ENCODE measurements at regions not wholly inside any gene's neighbourhood (a gene's known extent, or its start where the extent isn't known, plus 50 kb on each side); places are given as distances from the start of the nearest gene placed in this dataset.

DNA sequence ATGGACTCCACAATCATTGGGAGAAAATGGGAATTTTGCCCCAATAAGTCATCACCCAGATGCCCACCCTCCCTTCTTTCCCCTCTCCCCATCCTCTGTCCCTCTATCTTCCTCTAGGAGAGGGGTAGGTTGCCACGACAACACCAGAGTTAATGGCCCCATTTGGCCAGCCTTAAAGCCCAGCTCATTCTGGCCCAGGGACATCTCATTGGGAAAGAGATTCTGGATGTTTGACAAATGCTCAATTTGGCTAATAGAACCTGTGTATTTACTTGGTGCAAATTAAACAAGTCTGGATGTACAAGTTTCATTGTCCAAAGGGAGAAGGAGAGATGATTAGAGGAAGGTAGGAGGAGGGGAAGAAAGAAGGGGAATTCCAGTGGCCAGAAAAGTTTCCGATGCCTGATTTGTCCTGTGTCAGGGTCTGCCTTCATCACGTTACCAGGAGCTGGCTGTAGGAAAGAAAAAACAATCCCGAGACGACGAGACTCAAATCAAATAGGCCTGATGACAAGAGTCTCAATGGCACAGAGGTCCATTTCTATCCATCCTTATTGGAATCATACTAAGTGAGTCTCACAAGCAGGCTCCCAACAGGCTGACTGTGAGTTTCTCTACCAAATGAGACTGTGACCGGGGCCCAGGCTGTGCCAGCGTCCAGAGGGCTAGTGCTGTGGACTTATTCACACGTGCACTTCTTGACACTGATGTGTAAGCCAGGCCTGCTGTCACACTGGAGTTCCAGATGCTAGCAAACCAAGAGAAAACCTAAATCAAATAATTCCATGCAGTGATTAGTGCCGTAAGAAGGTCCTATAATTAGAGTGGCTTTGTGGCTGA lies 265.2 kb upstream of the APCDD1 start:
- Histone ChIP-seq H3K27me3 (ENCODE audit: control insufficient read depth in 2 of 2, insufficient read depth in 2 of 2, low read length in 2 of 2) (no peaks in the 10 kb centered on the region), H3K4me3 (ENCODE audit: low read length) (no peak overlapping the region), H3K27ac (ENCODE audit: low read depth, low read length) (no peak overlapping the region), H3K9me3 (ENCODE audit: control insufficient read depth in 2 of 3, low read length in 3 of 3) (no peaks in the 10 kb centered on the region), H3K36me3 (ENCODE audit: control insufficient read depth in 2 of 3, insufficient read depth in 3 of 3, low read length in 3 of 3) (no peaks in the 10 kb centered on the region), H3K4me1 (ENCODE audit: control insufficient read depth in 2 of 2, insufficient read depth in 2 of 2, low read length in 2 of 2) (no peaks in the 10 kb centered on the region)
- Mint-ChIP-seq H3K4me1 (peaks cover 0 to 2% (median 0%) of the 10 kb centered on the region in 7 donors), H3K9me3 (peaks cover 0 to 14% (median 5%) of the 10 kb centered on the region in 11 donors), H3K27ac (no peak overlapping the region), H3K36me3 (peaks cover 0 to 4% (median 0%) of the 10 kb centered on the region in 5 donors), H3K4me3 (no peak overlapping the region), H3K27me3 (peaks cover 3 to 23% (median 8%) of the 10 kb centered on the region in 5 donors)
- CTCF ChIA-PET, result no interaction called here
- POLR2A ChIA-PET, result no interaction called here
- intact Hi-C loops (cut with micrococcal nuclease), result no loop called here
- DNase-seq, result no peak
- ATAC-seq, result no peak

- Histone ChIP-seq H3K9me3 (ENCODE audit: control insufficient read depth in 2 of 3, low read length in 3 of 3) (no peaks in the 10 kb centered on the region), H3K36me3 (ENCODE audit: control insufficient read depth in 2 of 3, insufficient read depth in 3 of 3, low read length in 3 of 3) (no peaks in the 10 kb centered on the region), H3K4me1 (ENCODE audit: control insufficient read depth in 2 of 2, insufficient read depth in 2 of 2, low read length in 2 of 2) (no peaks in the 10 kb centered on the region), H3K27me3 (ENCODE audit: control insufficient read depth in 2 of 2, insufficient read depth in 2 of 2, low read length in 2 of 2) (no peaks in the 10 kb centered on the region), H3K4me3 (ENCODE audit: low read length) (no peak overlapping the region), H3K27ac (ENCODE audit: low read depth, low read length) (no peak overlapping the region)
- Mint-ChIP-seq H3K9me3 (peaks cover 0 to 5% (median 0%) of the 10 kb centered on the region in 11 donors), H3K4me1 (peaks cover 0 to 2% (median 0%) of the 10 kb centered on the region in 7 donors), H3K36me3 (no peaks in the 10 kb centered on the region), H3K4me3 (no peak overlapping the region), H3K27ac (no peak overlapping the region), H3K27me3 (peaks cover 3 to 18% (median 5%) of the 10 kb centered on the region in 5 donors)
- ChIA-PET CTCF (no interaction called here), POLR2A (no interaction called here)
- DNase-seq (no peak), ATAC-seq (no peak)
- intact Hi-C loops (cut with micrococcal nuclease), result no loop called here
These were observed 263.9 kb upstream of the APCDD1 start for GRCh38 chr18:10190564-10190963.

DNA sequence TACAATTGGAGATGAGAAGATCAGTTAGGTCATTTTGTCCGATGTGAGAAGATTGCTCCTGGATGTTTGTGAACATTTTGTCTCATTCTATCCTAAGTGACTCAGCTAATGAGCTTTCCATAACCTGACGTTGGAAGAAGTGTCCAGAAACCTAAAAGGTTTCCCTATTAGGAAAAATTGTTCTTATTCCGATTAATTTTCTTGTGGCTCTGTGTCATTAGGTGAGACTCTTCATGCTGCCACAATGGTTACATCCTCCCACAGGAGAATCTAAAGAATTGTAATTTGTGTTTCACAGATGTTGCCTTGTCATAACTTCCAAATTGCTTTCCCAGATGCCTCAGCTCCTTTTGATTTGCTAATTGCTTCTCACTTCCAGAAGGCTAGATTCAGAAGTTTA lies 261.0 kb upstream of the APCDD1 start:
- Mint-ChIP-seq H3K4me1 (peaks cover 0 to 2% (median 0%) of the 10 kb centered on the region in 7 donors), H3K27me3 (peaks cover 0 to 10% (median under 1%) of the 10 kb centered on the region in 5 donors), H3K36me3 (no peaks in the 10 kb centered on the region), H3K4me3 (no peak overlapping the region), H3K9me3 (no peaks in the 10 kb centered on the region), H3K27ac (no peak overlapping the region)
- no peaks in the 10 kb centered on the region for H3K36me3 ChIP-seq (ENCODE audit: control insufficient read depth in 2 of 3, insufficient read depth in 3 of 3, low read length in 3 of 3)
- H3K27ac ChIP-seq (ENCODE audit: low read depth, low read length), result no peak overlapping the region
- ChIA-PET POLR2A (no interaction called here), CTCF (no interaction called here)
- no peaks in the 10 kb centered on the region for H3K9me3 ChIP-seq (ENCODE audit: control insufficient read depth in 2 of 3, low read length in 3 of 3)
- ATAC-seq, result no peak
- intact Hi-C loops (cut with micrococcal nuclease), result no loop called here
- H3K27me3 ChIP-seq (ENCODE audit: control insufficient read depth in 2 of 2, insufficient read depth in 2 of 2, low read length in 2 of 2), result no peaks in the 10 kb centered on the region
- H3K4me1 ChIP-seq (ENCODE audit: control insufficient read depth in 2 of 2, insufficient read depth in 2 of 2, low read length in 2 of 2), result no peaks in the 10 kb centered on the region
- no peak for DNase-seq
- no peak overlapping the region for H3K4me3 ChIP-seq (ENCODE audit: low read length)

DNA sequence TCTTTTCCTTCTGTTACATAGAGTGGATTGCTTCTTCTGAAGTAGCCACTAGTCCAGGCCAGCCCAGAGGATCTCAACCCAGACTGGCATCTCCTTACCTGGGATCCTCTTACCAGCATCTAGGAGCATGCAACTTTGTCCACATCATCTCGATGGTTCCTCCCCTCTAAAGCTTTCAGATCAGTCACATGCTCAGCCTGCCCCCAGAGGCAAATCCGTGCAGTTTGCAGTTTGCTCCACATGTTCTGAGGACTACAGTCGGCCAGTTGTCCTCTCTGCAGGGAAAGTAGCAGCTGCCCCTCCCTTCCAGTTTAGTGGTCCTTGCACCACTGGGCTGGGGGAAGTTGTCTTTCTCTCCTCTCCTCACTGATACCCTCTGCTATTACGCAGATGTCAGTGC lies 259.8 kb upstream of the APCDD1 start:
- ChIA-PET POLR2A (no interaction called here), CTCF (no interaction called here)
- no peak for DNase-seq
- no peaks in the 10 kb centered on the region for H3K36me3 Mint-ChIP-seq
- no peak overlapping the region for H3K4me3 ChIP-seq (ENCODE audit: low read length)
- intact Hi-C loops (cut with micrococcal nuclease), result no loop called here
- no peak overlapping the region for H3K27ac ChIP-seq (ENCODE audit: low read depth, low read length)
- H3K27ac Mint-ChIP-seq, result no peak overlapping the region
- H3K27me3 Mint-ChIP-seq, result peaks cover 0 to 7% (median 3%) of the 10 kb centered on the region in 5 donors
- H3K9me3 ChIP-seq (ENCODE audit: control insufficient read depth in 2 of 3, low read length in 3 of 3), result no peaks in the 10 kb centered on the region
- no peak overlapping the region for H3K4me3 Mint-ChIP-seq
- H3K4me1 Mint-ChIP-seq, result peaks cover 0 to 2% (median 0%) of the 10 kb centered on the region in 7 donors
- no peaks in the 10 kb centered on the region for H3K27me3 ChIP-seq (ENCODE audit: control insufficient read depth in 2 of 2, insufficient read depth in 2 of 2, low read length in 2 of 2)
- H3K9me3 Mint-ChIP-seq, result no peaks in the 10 kb centered on the region
- H3K36me3 ChIP-seq (ENCODE audit: control insufficient read depth in 2 of 3, insufficient read depth in 3 of 3, low read length in 3 of 3), result no peaks in the 10 kb centered on the region
- no peak for ATAC-seq
- H3K4me1 ChIP-seq (ENCODE audit: control insufficient read depth in 2 of 2, insufficient read depth in 2 of 2, low read length in 2 of 2), result no peaks in the 10 kb centered on the region

GRCh38 chr18:10195529-10195928 lies 258.9 kb upstream of the APCDD1 start:
- peaks cover 0 to 6% (median 3%) of the 10 kb centered on the region in 5 donors for H3K27me3 Mint-ChIP-seq
- intact Hi-C loops (cut with micrococcal nuclease), result no loop called here
- Histone ChIP-seq H3K36me3 (ENCODE audit: control insufficient read depth in 2 of 3, insufficient read depth in 3 of 3, low read length in 3 of 3) (no peaks in the 10 kb centered on the region), H3K4me1 (ENCODE audit: control insufficient read depth in 2 of 2, insufficient read depth in 2 of 2, low read length in 2 of 2) (no peaks in the 10 kb centered on the region), H3K9me3 (ENCODE audit: control insufficient read depth in 2 of 3, low read length in 3 of 3) (no peaks in the 10 kb centered on the region), H3K4me3 (ENCODE audit: low read length) (no peak overlapping the region), H3K27ac (ENCODE audit: low read depth, low read length) (no peak overlapping the region), H3K27me3 (ENCODE audit: control insufficient read depth in 2 of 2, insufficient read depth in 2 of 2, low read length in 2 of 2) (no peaks in the 10 kb centered on the region)
- no peaks in the 10 kb centered on the region for H3K36me3 Mint-ChIP-seq
- CTCF ChIA-PET, result no interaction called here
- H3K4me3 Mint-ChIP-seq, result no peak overlapping the region
- DNase-seq (no peak), ATAC-seq (no peak)
- peaks cover 0 to 2% (median 0%) of the 10 kb centered on the region in 7 donors for H3K4me1 Mint-ChIP-seq
- no peaks in the 10 kb centered on the region for H3K9me3 Mint-ChIP-seq
- POLR2A ChIA-PET, result no interaction called here
- H3K27ac Mint-ChIP-seq, result no peak overlapping the region

GRCh38 chr18:10197097-10197496 lies 257.3 kb upstream of the APCDD1 start:
- H3K36me3 ChIP-seq (ENCODE audit: control insufficient read depth in 2 of 3, insufficient read depth in 3 of 3, low read length in 3 of 3), result no peaks in the 10 kb centered on the region
- ATAC-seq (no peak), DNase-seq (no peak)
- no peaks in the 10 kb centered on the region for H3K36me3 Mint-ChIP-seq
- H3K4me1 ChIP-seq (ENCODE audit: control insufficient read depth in 2 of 2, insufficient read depth in 2 of 2, low read length in 2 of 2), result no peaks in the 10 kb centered on the region
- H3K4me3 ChIP-seq (ENCODE audit: low read length), result no peak overlapping the region
- H3K27ac ChIP-seq (ENCODE audit: low read depth, low read length), result no peak overlapping the region
- peaks cover 0 to 6% (median 3%) of the 10 kb centered on the region in 5 donors for H3K27me3 Mint-ChIP-seq
- H3K4me3 Mint-ChIP-seq, result no peak overlapping the region
- H3K27ac Mint-ChIP-seq, result no peak overlapping the region
- CTCF ChIA-PET, result no interaction called here
- peaks cover 0 to 4% (median 0%) of the 10 kb centered on the region in 11 donors for H3K9me3 Mint-ChIP-seq
- POLR2A ChIA-PET, result no interaction called here
- no peaks in the 10 kb centered on the region for H3K27me3 ChIP-seq (ENCODE audit: control insufficient read depth in 2 of 2, insufficient read depth in 2 of 2, low read length in 2 of 2)
- intact Hi-C loops (cut with micrococcal nuclease), result no loop called here
- H3K9me3 ChIP-seq (ENCODE audit: control insufficient read depth in 2 of 3, low read length in 3 of 3), result no peaks in the 10 kb centered on the region
- peaks cover 0 to under 1% (median 0%) of the 10 kb centered on the region in 7 donors for H3K4me1 Mint-ChIP-seq

- Histone ChIP-seq H3K36me3 (ENCODE audit: control insufficient read depth in 2 of 3, insufficient read depth in 3 of 3, low read length in 3 of 3) (no peaks in the 10 kb centered on the region), H3K4me1 (ENCODE audit: control insufficient read depth in 2 of 2, insufficient read depth in 2 of 2, low read length in 2 of 2) (no peaks in the 10 kb centered on the region), H3K4me3 (ENCODE audit: low read length) (no peak overlapping the region), H3K27ac (ENCODE audit: low read depth, low read length) (no peak overlapping the region), H3K9me3 (ENCODE audit: control insufficient read depth in 2 of 3, low read length in 3 of 3) (no peaks in the 10 kb centered on the region), H3K27me3 (ENCODE audit: control insufficient read depth in 2 of 2, insufficient read depth in 2 of 2, low read length in 2 of 2) (no peaks in the 10 kb centered on the region)
- Mint-ChIP-seq H3K27me3 (peaks cover 0 to 17% (median 7%) of the 10 kb centered on the region in 5 donors), H3K4me3 (no peak overlapping the region), H3K9me3 (peaks cover 0 to 4% (median 0%) of the 10 kb centered on the region in 11 donors), H3K36me3 (no peaks in the 10 kb centered on the region), H3K4me1 (no peaks in the 10 kb centered on the region), H3K27ac (no peak overlapping the region)
- DNase-seq, result no peak
- intact Hi-C loops (cut with micrococcal nuclease), result no loop called here
- ATAC-seq, result no peak
- POLR2A ChIA-PET, result no interaction called here
- CTCF ChIA-PET, result no interaction called here
These were observed 253.2 kb upstream of the APCDD1 start for GRCh38 chr18:10201226-10201625.

Measured in naive thymus-derived CD4-positive, alpha-beta T cell (primary cell).